Tibial artery (tissue), 4 donors: ENCODE measurements at regions not wholly inside any gene's neighbourhood (a gene's known extent, or its start where the extent isn't known, plus 50 kb on each side); places are given as distances from the start of the nearest gene placed in this dataset.

Source experiments
- DNase-seq, 2 donors: peaks; one replicate each; pipeline ENCODE4 v3.0.0-alpha.2; 2019
- H3K27ac ChIP-seq, 2 donors: fragments of 200-600 bp; sonication (generic) in 1 of 2; 1 replicate in 1 of 2; 2 replicates in 1 of 2; pipeline ENCODE4 v1.5.1; 2018 to 2019; ENCODE audit warnings: mild to moderate bottlenecking in 1 of 2
- H3K27me3 ChIP-seq, 2 donors: fragments of 200-600 bp; sonication (generic) in 1 of 2; one replicate each; pipeline versions ENCODE4 v1.5.1 to v1.6.0; 2016 to 2019
- H3K36me3 ChIP-seq, 3 donors: fragments of 200-600 bp; sonication (generic) in 2 of 3; one replicate each; pipeline ENCODE4 v1.5.1; 2016 to 2019; ENCODE audit warnings: mild to moderate bottlenecking in 2 of 3
- H3K4me1 ChIP-seq, 4 donors: fragments of 200-600 bp; sonication (generic) in 2 of 4; 1 replicate in 3 of 4; 2 replicates in 1 of 4; pipeline ENCODE4 v1.5.1; 2016 to 2019
- H3K4me3 ChIP-seq, 2 donors: fragments of 200-600 bp; sonication (generic) in 1 of 2; 1 replicate in 1 of 2; 2 replicates in 1 of 2; pipeline ENCODE4 v1.5.1; 2018 to 2019; ENCODE audit warnings: mild to moderate bottlenecking in 2 of 2
- H3K9me3 ChIP-seq, 3 donors: fragments of 200-600 bp; sonication (generic) in 1 of 3; one replicate each; pipeline ENCODE4 v1.5.1; 2016 to 2019
- CTCF ChIP-seq, 2 experiments: fragments of 200-600 bp in 1 of 2; fragments of 450-650 bp in 1 of 2; IDR thresholded peaks; one replicate each; pipeline ENCODE4 v1.5.1; 2017 to 2019; ENCODE audit warnings: antibody characterized with exemption in 2 of 2, mild to moderate bottlenecking in 1 of 2, moderate library complexity in 1 of 2
- intact Hi-C: fragments of 100-400 bp; cut with DNase I; formaldehyde crosslinking; loops from one replicate; pipeline ENCODE4 v1.15.0; 2023; ENCODE audit warnings: low total_unique reads

- TF ChIP-seq CTCF (IDR thresholded peaks at IDR 0.05): no peak
- H3K27ac ChIP-seq: no peak overlapping the region
- H3K27me3 ChIP-seq: no peaks in the 10 kb centered on the region
- H3K36me3 ChIP-seq: no peaks in the 10 kb centered on the region
- H3K4me1 ChIP-seq: no peaks in the 10 kb centered on the region
- no peak for DNase-seq
- H3K9me3 ChIP-seq: no peaks in the 10 kb centered on the region
- intact Hi-C loops: no loop called here
- no peak overlapping the region for H3K4me3 ChIP-seq
Measured at GRCh38 chr5:61215996-61216395, 53.7 kb upstream of the SMIM15 start.

DNA sequence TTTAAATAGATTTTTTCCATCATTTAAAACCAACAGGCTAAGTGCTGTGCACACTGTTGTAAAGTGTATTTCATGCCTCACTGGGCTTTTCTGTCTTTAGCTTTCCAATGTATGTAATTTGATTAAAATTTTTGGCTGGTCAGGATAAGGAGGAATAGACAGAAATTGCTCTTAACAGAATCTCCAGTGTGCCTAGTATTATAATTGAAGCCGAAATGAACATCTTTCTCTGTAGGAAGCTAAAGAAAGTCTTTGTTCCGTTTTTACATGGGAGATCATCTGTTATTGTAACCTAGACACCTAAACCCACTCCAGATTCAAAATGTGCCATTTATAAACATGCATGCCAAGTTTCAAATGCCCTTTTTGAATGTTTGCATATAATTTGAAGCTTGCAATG lies 54.5 kb upstream of the SMIM15 start:
- TF ChIP-seq CTCF (IDR thresholded peaks at IDR 0.05): no peak
- Histone ChIP-seq H3K4me3 (no peak overlapping the region), H3K27ac (no peak overlapping the region), H3K4me1 (no peaks in the 10 kb centered on the region), H3K36me3 (no peaks in the 10 kb centered on the region), H3K9me3 (no peaks in the 10 kb centered on the region), H3K27me3 (no peaks in the 10 kb centered on the region)
- no peak for DNase-seq
- intact Hi-C loops: no loop called here

DNA sequence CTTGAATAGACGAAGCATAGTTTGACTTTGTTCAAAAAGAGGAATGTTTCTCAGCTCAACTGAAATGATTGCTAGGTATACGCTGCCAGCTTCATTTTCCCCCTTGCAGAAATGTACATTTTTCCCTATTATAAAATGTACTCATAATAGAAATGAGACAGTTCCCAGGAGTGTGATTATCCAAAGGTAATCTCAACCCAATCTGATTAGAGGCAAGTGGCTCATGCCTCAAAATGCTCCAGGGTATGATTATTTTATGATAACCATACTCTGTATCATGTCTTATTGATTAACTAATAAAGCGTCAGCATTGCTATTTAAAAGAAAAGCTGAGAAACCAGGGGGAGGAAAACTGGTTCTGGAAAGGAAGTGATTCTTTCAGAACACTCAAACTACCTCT lies 54.9 kb upstream of the SMIM15 start:
- H3K27me3 ChIP-seq: no peaks in the 10 kb centered on the region
- TF ChIP-seq CTCF (IDR thresholded peaks at IDR 0.05): no peak
- no peaks in the 10 kb centered on the region for H3K36me3 ChIP-seq
- intact Hi-C loops: no loop called here
- no peaks in the 10 kb centered on the region for H3K4me1 ChIP-seq
- H3K4me3 ChIP-seq: no peak overlapping the region
- H3K27ac ChIP-seq: no peak overlapping the region
- DNase-seq: no peak
- no peaks in the 10 kb centered on the region for H3K9me3 ChIP-seq

- TF ChIP-seq CTCF (IDR thresholded peaks at IDR 0.05): no peak
- DNase-seq: no peak
- Histone ChIP-seq H3K4me3 (no peak overlapping the region), H3K27me3 (no peaks in the 10 kb centered on the region), H3K9me3 (peaks cover 0 to 3% (median 0%) of the 10 kb centered on the region in 3 donors), H3K36me3 (no peaks in the 10 kb centered on the region), H3K4me1 (peaks cover 0 to 14% (median 0%) of the 10 kb centered on the region in 4 donors), H3K27ac (no peak overlapping the region)
- intact Hi-C loops: no loop called here
Measured at GRCh38 chr5:61228229-61228628, 66.0 kb upstream of the SMIM15 start.

GRCh38 chr5:61228691-61229280 lies 66.5 kb upstream of the SMIM15 start:
- Histone ChIP-seq H3K27me3 (no peaks in the 10 kb centered on the region), H3K9me3 (peaks cover 0 to 3% (median 0%) of the 10 kb centered on the region in 3 donors), H3K4me1 (peaks cover 0 to 14% (median 0%) of the 10 kb centered on the region in 4 donors), H3K36me3 (no peaks in the 10 kb centered on the region), H3K4me3 (no peak overlapping the region), H3K27ac (no peak overlapping the region)
- no peak for TF ChIP-seq CTCF (IDR thresholded peaks at IDR 0.05)
- intact Hi-C loops: no loop called here
- DNase-seq: no peak

GRCh38 chr5:61229416-61229815 lies 67.1 kb upstream of the SMIM15 start:
- TF ChIP-seq CTCF (IDR thresholded peaks at IDR 0.05): no peak
- no peaks in the 10 kb centered on the region for H3K36me3 ChIP-seq
- intact Hi-C loops: no loop called here
- H3K9me3 ChIP-seq: peaks cover 0 to 3% (median 0%) of the 10 kb centered on the region in 3 donors
- H3K4me3 ChIP-seq: no peak overlapping the region
- H3K4me1 ChIP-seq: peaks cover 0 to 14% (median 0%) of the 10 kb centered on the region in 4 donors
- H3K27me3 ChIP-seq: no peaks in the 10 kb centered on the region
- DNase-seq: no peak
- H3K27ac ChIP-seq: no peak overlapping the region
